ENCODE measurements at regions not wholly inside any gene's neighbourhood (a gene's known extent, or its start where the extent isn't known, plus 50 kb on each side); places are given as distances from the start of the nearest gene placed in this dataset.

DNA sequence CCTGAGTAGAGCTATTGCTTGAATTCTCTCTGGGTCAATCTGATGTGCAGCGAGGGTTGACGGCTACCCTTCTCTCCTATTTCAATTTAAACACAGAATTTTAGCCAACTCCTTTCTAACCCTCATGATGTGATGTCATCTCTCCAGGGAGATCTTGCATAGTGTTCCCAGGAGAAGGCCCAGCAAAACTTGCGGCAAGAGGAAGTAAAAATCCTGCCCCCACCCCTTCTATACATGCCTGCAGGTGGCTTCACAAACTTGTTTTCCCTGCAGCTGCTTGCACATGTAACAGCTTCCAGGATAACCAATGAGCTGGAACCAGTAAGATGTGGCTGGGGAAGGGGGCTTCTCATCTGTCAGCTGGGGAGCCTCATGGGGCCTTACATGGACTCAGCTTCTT, 169.3 kb upstream of the CDH4 start:
- TF ChIP-seq SIN3A (IDR thresholded peaks at IDR 0.05; ENCODE audit: borderline replicate concordance, low read depth, low read length), result no peak
- TF ChIP-seq FOSL2 (IDR thresholded peaks at IDR 0.05; ENCODE audit: borderline replicate concordance, low read depth), result no peak
- TF ChIP-seq, protein P1, sequence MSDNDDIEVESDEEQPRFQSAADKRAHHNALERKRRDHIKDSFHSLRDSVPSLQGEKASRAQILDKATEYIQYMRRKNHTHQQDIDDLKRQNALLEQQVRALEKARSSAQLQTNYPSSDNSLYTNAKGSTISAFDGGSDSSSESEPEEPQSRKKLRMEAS (IDR thresholded peaks at IDR 0.05; ENCODE audit: low read depth), result no peak
- no peak for TF ChIP-seq EZH2phosphoT487 (IDR thresholded peaks at IDR 0.05; ENCODE audit: borderline replicate concordance, low read depth)
- TF ChIP-seq GATA2 (CRISPR knock-in tag; IDR thresholded peaks at IDR 0.05), result no peak
- no peak for TF ChIP-seq FOXM1 (IDR thresholded peaks at IDR 0.05; ENCODE audit: low read depth)
- no peak for TF ChIP-seq TEAD4 (IDR thresholded peaks at IDR 0.05; ENCODE audit: borderline replicate concordance, insufficient read depth)
- TF ChIP-seq MEF2A (IDR thresholded peaks at IDR 0.05; ENCODE audit: borderline replicate concordance, low read depth), result no peak
- CTCF ChIA-PET, result no interaction called here
- no peak overlapping the region for H3K9ac ChIP-seq
- H3K79me2 ChIP-seq (ENCODE audit: insufficient read depth), result no peaks in the 10 kb centered on the region
- WGBS (ENCODE audit: low lambda C conversion rate), result 57% methylated on average over 3 of the region's 3 CpGs
- H3K36me3 ChIP-seq (replicated peaks in 1 of 2; ENCODE audit: control insufficient read depth in 1 of 2, insufficient read depth in 2 of 2, low read length in 1 of 2), result no peaks in the 10 kb centered on the region
- H3K9me3 ChIP-seq, result no peaks in the 10 kb centered on the region
- H3K4me2 ChIP-seq, result no peak overlapping the region
- POLR2A ChIA-PET, result no interaction called here
- H3K4me3 ChIP-seq (ENCODE audit: low read depth in 2 of 2, low read length in 1 of 2), result no peak overlapping the region
- no peaks in the 10 kb centered on the region for H3K4me1 ChIP-seq (ENCODE audit: control insufficient read depth in 1 of 2, insufficient read depth in 2 of 2, low read depth in 1 of 2, low read length in 1 of 2)
- DNase-seq, result no peak
- no peak overlapping the region for H2AFZ ChIP-seq (ENCODE audit: low read depth)
- H3K27me3 ChIP-seq (ENCODE audit: insufficient read depth), result no peaks in the 10 kb centered on the region
- no peaks in the 10 kb centered on the region for H4K20me1 ChIP-seq (ENCODE audit: insufficient read depth)
- no peaks in the 10 kb centered on the region for H3K9me2 ChIP-seq
- H3F3A ChIP-seq (replicated peaks; ENCODE audit: insufficient read depth), result no peaks in the 10 kb centered on the region
- H3K27ac ChIP-seq (ENCODE audit: low read depth in 2 of 2, low read length in 1 of 2), result no peak overlapping the region

GRCh38 chr20:61083431-61083830, 168.6 kb upstream of the CDH4 start:
- Histone ChIP-seq H3K27ac (ENCODE audit: low read depth in 2 of 2, low read length in 1 of 2) (no peak overlapping the region), H3K36me3 (replicated peaks in 1 of 2; ENCODE audit: control insufficient read depth in 1 of 2, insufficient read depth in 2 of 2, low read length in 1 of 2) (no peaks in the 10 kb centered on the region), H4K20me1 (ENCODE audit: insufficient read depth) (no peaks in the 10 kb centered on the region), H3F3A (replicated peaks; ENCODE audit: insufficient read depth) (no peaks in the 10 kb centered on the region), H3K9me3 (no peaks in the 10 kb centered on the region), H2AFZ (ENCODE audit: low read depth) (no peak overlapping the region), H3K4me2 (no peak overlapping the region), H3K27me3 (ENCODE audit: insufficient read depth) (no peaks in the 10 kb centered on the region), H3K9me2 (no peaks in the 10 kb centered on the region), H3K79me2 (ENCODE audit: insufficient read depth) (no peaks in the 10 kb centered on the region), H3K4me1 (ENCODE audit: control insufficient read depth in 1 of 2, insufficient read depth in 2 of 2, low read depth in 1 of 2, low read length in 1 of 2) (no peaks in the 10 kb centered on the region), H3K4me3 (ENCODE audit: low read depth in 2 of 2, low read length in 1 of 2) (no peak overlapping the region), H3K9ac (no peak overlapping the region)
- ChIA-PET POLR2A (no interaction called here), CTCF (interaction anchor here (0.6 kb wide), 1 partner anchor 55 kb away, joined by 3 read pairs; no protein-coding TSS in a partner anchor)
- no peak for TF ChIP-seq FOXJ3 (CRISPR knock-in tag; IDR thresholded peaks at IDR 0.05)
- TF ChIP-seq USF1 (IDR thresholded peaks at IDR 0.05; ENCODE audit: borderline replicate concordance, low read depth), result no peak
- TF ChIP-seq EZH2phosphoT487 (IDR thresholded peaks at IDR 0.05; ENCODE audit: borderline replicate concordance, low read depth), result no peak
- no peak for TF ChIP-seq POLR2AphosphoS5 (IDR thresholded peaks at IDR 0.05; ENCODE audit: low read depth, low read length)
- no peak for TF ChIP-seq TEAD4 (IDR thresholded peaks at IDR 0.05; ENCODE audit: borderline replicate concordance, insufficient read depth)
- no peak for TF ChIP-seq TCF12 (IDR thresholded peaks at IDR 0.05)
- no peak for TF ChIP-seq NRF1 (IDR thresholded peaks at IDR 0.05; ENCODE audit: low read depth, low read length)
- TF ChIP-seq GABPA (IDR thresholded peaks at IDR 0.05; ENCODE audit: low read depth), result no peak
- no peak for TF ChIP-seq MXI1 (IDR thresholded peaks at IDR 0.05; ENCODE audit: low read depth, low read length)
- TF ChIP-seq, protein P2, sequence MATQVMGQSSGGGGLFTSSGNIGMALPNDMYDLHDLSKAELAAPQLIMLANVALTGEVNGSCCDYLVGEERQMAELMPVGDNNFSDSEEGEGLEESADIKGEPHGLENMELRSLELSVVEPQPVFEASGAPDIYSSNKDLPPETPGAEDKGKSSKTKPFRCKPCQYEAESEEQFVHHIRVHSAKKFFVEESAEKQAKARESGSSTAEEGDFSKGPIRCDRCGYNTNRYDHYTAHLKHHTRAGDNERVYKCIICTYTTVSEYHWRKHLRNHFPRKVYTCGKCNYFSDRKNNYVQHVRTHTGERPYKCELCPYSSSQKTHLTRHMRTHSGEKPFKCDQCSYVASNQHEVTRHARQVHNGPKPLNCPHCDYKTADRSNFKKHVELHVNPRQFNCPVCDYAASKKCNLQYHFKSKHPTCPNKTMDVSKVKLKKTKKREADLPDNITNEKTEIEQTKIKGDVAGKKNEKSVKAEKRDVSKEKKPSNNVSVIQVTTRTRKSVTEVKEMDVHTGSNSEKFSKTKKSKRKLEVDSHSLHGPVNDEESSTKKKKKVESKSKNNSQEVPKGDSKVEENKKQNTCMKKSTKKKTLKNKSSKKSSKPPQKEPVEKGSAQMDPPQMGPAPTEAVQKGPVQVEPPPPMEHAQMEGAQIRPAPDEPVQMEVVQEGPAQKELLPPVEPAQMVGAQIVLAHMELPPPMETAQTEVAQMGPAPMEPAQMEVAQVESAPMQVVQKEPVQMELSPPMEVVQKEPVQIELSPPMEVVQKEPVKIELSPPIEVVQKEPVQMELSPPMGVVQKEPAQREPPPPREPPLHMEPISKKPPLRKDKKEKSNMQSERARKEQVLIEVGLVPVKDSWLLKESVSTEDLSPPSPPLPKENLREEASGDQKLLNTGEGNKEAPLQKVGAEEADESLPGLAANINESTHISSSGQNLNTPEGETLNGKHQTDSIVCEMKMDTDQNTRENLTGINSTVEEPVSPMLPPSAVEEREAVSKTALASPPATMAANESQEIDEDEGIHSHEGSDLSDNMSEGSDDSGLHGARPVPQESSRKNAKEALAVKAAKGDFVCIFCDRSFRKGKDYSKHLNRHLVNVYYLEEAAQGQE (IDR thresholded peaks at IDR 0.05; ENCODE audit: low read depth, low read length), result no peak
- TF ChIP-seq GATA2 (CRISPR knock-in tag; IDR thresholded peaks at IDR 0.05), result no peak
- no peak for TF ChIP-seq RXRA (IDR thresholded peaks at IDR 0.05; ENCODE audit: borderline replicate concordance, low read depth)
- no peak for TF ChIP-seq NFIC (IDR thresholded peaks at IDR 0.05; ENCODE audit: borderline replicate concordance)
- TF ChIP-seq, protein P1 (IDR thresholded peaks at IDR 0.05; ENCODE audit: low read depth), result no peak
- TF ChIP-seq PBX3 (IDR thresholded peaks at IDR 0.05), result no peak
- TF ChIP-seq RCOR1 (IDR thresholded peaks at IDR 0.05; ENCODE audit: low read length), result no peak
- 56% methylated on average over 3 of the region's 3 CpGs for WGBS (ENCODE audit: low lambda C conversion rate)
- no peak for DNase-seq

Measured in SK-N-SH (cell line).